IMR-90 (cell line): ENCODE measurements at regions not wholly inside any gene's neighbourhood (a gene's known extent, or its start where the extent isn't known, plus 50 kb on each side); places are given as distances from the start of the nearest gene placed in this dataset.
A peak's percentile ranks its signal among the peaks of the same experiment; 100 is the strongest.

ENCODE experiments used
- ATAC-seq: fragments of 200-7000 bp; cut with Tn5 transposase; 2 replicates; pipeline ENCODE4 v1.9.1; 2020; ENCODE audit warnings: low read depth, mild to moderate bottlenecking, moderate library complexity
- BruUV-seq: library from RNA; stranded (reverse); fragments of 400-500 nt; replicated peaks from 2 replicates; lab custom pipeline; 2021; lab: Mats Ljungman, UMichigan
- CTCF ChIA-PET: fragments of 300-600 bp; formaldehyde crosslinking; extraction: SDS; loops from one replicate; lab custom pipeline; 2021; ENCODE audit warnings: antibody characterized with exemption; lab: Yijun Ruan, JAX
- POLR2A ChIA-PET: fragments of 300-600 bp; sonication (Branson Sonifier 250); formaldehyde crosslinking; loops from one replicate; lab custom pipeline; 2022; ENCODE audit warnings: antibody characterized with exemption; ENCODE audit not compliant: unreplicated experiment; lab: Charles Lee
- DNase-seq: peaks from one replicate; pipeline ENCODE4 v3.0.0; 2013
- H2AFZ ChIP-seq: replicated peaks from 2 replicates; pipeline ENCODE3; 2013; ENCODE audit warnings: low read length, mild to moderate bottlenecking; ENCODE audit not compliant: poor library complexity
- H2AK5ac ChIP-seq: 2 replicates; pipeline ENCODE4 v1.6.1; 2013; ENCODE audit warnings: low read depth, low read length, inconsistent platforms
- H2AK9ac ChIP-seq: replicated peaks from 2 replicates; pipeline ENCODE3; 2013; ENCODE audit warnings: mild to moderate bottlenecking, low read depth, low read length, moderate library complexity; ENCODE audit not compliant: poor library complexity
- H2BK120ac ChIP-seq: 2 replicates; pipeline ENCODE4 v1.6.1; 2013; ENCODE audit warnings: low read depth, low read length, inconsistent platforms
- H2BK15ac ChIP-seq: 3 replicates; pipeline ENCODE4 v1.6.1; 2013; ENCODE audit warnings: low read depth, low read length, inconsistent platforms
- H2BK20ac ChIP-seq: 2 replicates; pipeline ENCODE4 v1.6.1; 2013; ENCODE audit warnings: low read depth, mild to moderate bottlenecking, inconsistent platforms, low read length, moderate library complexity
- H2BK5ac ChIP-seq: 2 replicates; pipeline ENCODE4 v1.6.1; 2013; ENCODE audit warnings: mild to moderate bottlenecking, low read depth, low read length, inconsistent platforms; ENCODE audit not compliant: poor library complexity, severe bottlenecking
- H3K14ac ChIP-seq: replicated peaks from 2 replicates; pipeline ENCODE4 v1.6.1; 2013; ENCODE audit warnings: low read depth, low read length, inconsistent platforms
- H3K18ac ChIP-seq: 2 replicates; pipeline ENCODE4 v1.6.1; 2013; ENCODE audit warnings: low read depth, low read length, control low read depth
- H3K23ac ChIP-seq: 2 replicates; pipeline ENCODE4 v1.6.1; 2013; ENCODE audit warnings: low read depth, low read length, inconsistent platforms
- H3K27ac ChIP-seq: 2 replicates; pipeline ENCODE4 v1.5.1; 2013; ENCODE audit warnings: mild to moderate bottlenecking, control low read depth, low read length; ENCODE audit not compliant: insufficient read depth
- H3K27me3 ChIP-seq: 2 replicates; pipeline ENCODE4 v1.6.1; 2013; ENCODE audit warnings: low read length; ENCODE audit not compliant: control insufficient read depth, insufficient read depth
- H3K36me3 ChIP-seq: 2 replicates; pipeline ENCODE4 v1.6.1; 2013; ENCODE audit warnings: low read length, mixed read lengths; ENCODE audit not compliant: control insufficient read depth, insufficient read depth
- H3K4ac ChIP-seq: 2 replicates; pipeline ENCODE4 v1.6.1; 2013; ENCODE audit warnings: low read depth, low read length, inconsistent platforms
- H3K4me1 ChIP-seq: 2 replicates; pipeline ENCODE4 v1.6.1; 2013; ENCODE audit warnings: low read length, mixed read lengths; ENCODE audit not compliant: control insufficient read depth, insufficient read depth
- H3K4me2 ChIP-seq: 2 replicates; pipeline ENCODE4 v1.6.1; 2013; ENCODE audit warnings: low read depth, mild to moderate bottlenecking, control low read depth, low read length, moderate library complexity
- H3K4me3 ChIP-seq: 2 replicates; pipeline ENCODE4 v1.5.1; 2013; ENCODE audit warnings: low read depth, mild to moderate bottlenecking, control low read depth, low read length, moderate library complexity; ENCODE audit not compliant: insufficient read depth
- H3K56ac ChIP-seq: 2 replicates; pipeline ENCODE4 v1.6.1; 2013; ENCODE audit warnings: low read length, inconsistent platforms; ENCODE audit not compliant: insufficient read depth; ENCODE audit errors: extremely low read depth
- H3K79me1 ChIP-seq, 2 experiments: 2 replicates each; pipeline ENCODE4 v1.6.1; 2013; ENCODE audit warnings: low read length in 2 of 2, inconsistent platforms in 1 of 2, low read depth in 1 of 2
- H3K9ac ChIP-seq: 2 replicates; pipeline ENCODE4 v1.6.1; 2013; ENCODE audit warnings: low read depth, low read length, control low read depth
- H3K9me1 ChIP-seq: 2 replicates; pipeline ENCODE4 v1.6.1; 2013; ENCODE audit warnings: low read length, inconsistent platforms; ENCODE audit not compliant: insufficient read depth
- H3K9me3 ChIP-seq: 2 replicates; pipeline ENCODE4 v1.6.1; 2013; ENCODE audit warnings: low read length; ENCODE audit not compliant: control insufficient read depth, insufficient read depth
- H4K20me1 ChIP-seq: 2 replicates; pipeline ENCODE4 v1.6.1; 2013; ENCODE audit warnings: low read length, inconsistent platforms; ENCODE audit not compliant: insufficient read depth
- H4K5ac ChIP-seq: 2 replicates; pipeline ENCODE4 v1.6.1; 2013; ENCODE audit warnings: mild to moderate bottlenecking, low read depth, low read length, control low read depth
- H4K8ac ChIP-seq, 2 experiments: 2 replicates each; pipeline ENCODE4 v1.6.1; 2013; ENCODE audit warnings: low read depth in 2 of 2, low read length in 2 of 2, control low read depth in 1 of 2, inconsistent platforms in 1 of 2
- H4K91ac ChIP-seq: 2 replicates; pipeline ENCODE4 v1.6.1; 2013; ENCODE audit warnings: low read depth, low read length, inconsistent platforms; ENCODE audit not compliant: insufficient read depth
- CEBPB ChIP-seq: IDR thresholded peaks from 2 replicates; pipeline ENCODE4 v1.6.1; 2012; ENCODE audit warnings: low read depth, low read length, improper control_type of control experiment
- CHD1 ChIP-seq: IDR thresholded peaks from 2 replicates; pipeline ENCODE4 v1.6.1; 2012; ENCODE audit warnings: low read depth, low read length, improper control_type of control experiment
- ELK1 ChIP-seq: fragments of 150-350 bp; IDR thresholded peaks from 2 replicates; pipeline ENCODE4 v1.6.1; 2016; ENCODE audit warnings: low read depth, mild to moderate bottlenecking, low read length, moderate library complexity, borderline replicate concordance
- FOS ChIP-seq: fragments of 150-350 bp; IDR thresholded peaks from 2 replicates; pipeline ENCODE4 v1.6.1; 2016; ENCODE audit warnings: low read depth, low read length
- MXI1 ChIP-seq: IDR thresholded peaks from 2 replicates; pipeline ENCODE4 v1.6.1; 2012; ENCODE audit warnings: low read depth, mild to moderate bottlenecking, low read length, moderate library complexity, borderline replicate concordance
- RFX5 ChIP-seq: IDR thresholded peaks from 2 replicates; pipeline ENCODE4 v1.8.0; 2012; ENCODE audit warnings: low read depth, mild to moderate bottlenecking, low read length, moderate library complexity
- SMC3 ChIP-seq: fragments of 150-350 bp; IDR thresholded peaks from 2 replicates; pipeline ENCODE4 v1.6.1; 2016; ENCODE audit warnings: low read depth, mild to moderate bottlenecking, antibody characterized with exemption, low read length, moderate library complexity
- WGBS, 2 experiments: methylation state at CpG; one replicate each; pipeline versions ENCODE4 v1.1.5 to v1.1.7; 2013; ENCODE audit warnings: missing lambda C conversion rate in 2 of 2; ENCODE audit not compliant: insufficient read length in 1 of 2; ENCODE audit errors: extremely low coverage in 2 of 2; 5-methylcytosine and 5-hydroxymethylcytosine counted together
- dilution Hi-C: fragments of 300-500 bp; cut with HindIII; formaldehyde crosslinking; loops from one replicate; pipeline ENCODE4 v1.14.3; 2018; ENCODE audit warnings: low sequenced_read_pairs; ENCODE audit not compliant: unreplicated experiment
- in situ Hi-C: fragments of 300-500 bp; cut with MboI; formaldehyde crosslinking; loops from 3 replicates; pipeline ENCODE4 v1.14.3; 2019; ENCODE audit warnings: low sequenced_read_pairs, inconsistent platforms, mixed read lengths
- intact Hi-C: fragments of 100-400 bp; cut with micrococcal nuclease; formaldehyde crosslinking; loops from 2 replicates; pipeline ENCODE4 v1.10.0; 2022
- TF ChIP-seq, protein P1 (sequence below): fragments of 150-350 bp; IDR thresholded peaks from 2 replicates; pipeline ENCODE4 v1.6.1; 2017; ENCODE audit warnings: mild to moderate bottlenecking, antibody characterized with exemption, low read length, low read depth

- TF ChIP-seq CEBPB (no peak), CHD1 (no peak)
These were observed 388.2 kb downstream of the USP25 start (continued) for GRCh38 chr21:16117851-16118590.

GRCh38 chr21:16124378-16125138 is 394.8 kb downstream of the USP25 start:
- in situ Hi-C loops (no loop called here), dilution Hi-C loops (no loop called here), intact Hi-C loops (no loop called here)
- CTCF ChIA-PET, result interaction anchor here (1.1 kb wide), 2 partner anchors 14 to 22 kb away, joined by 3 read pairs; no protein-coding TSS in a partner anchor
- H2AFZ ChIP-seq, result no peak overlapping the region
- H4K91ac ChIP-seq, result no peak overlapping the region
- H2BK20ac ChIP-seq, result peak overlapping the region; percentile 32; the same call in 1 of the 2 replicates
- H4K5ac ChIP-seq, result peak overlapping the region; percentile 64; the same call in 1 of the 2 replicates
- H3K9me1 ChIP-seq, result no peaks in the 10 kb centered on the region
- no CpG with 5 or more reads among the region's 5 CpGs for WGBS, 2 experiments
- no peaks in the 10 kb centered on the region for H4K20me1 ChIP-seq
- H3K23ac ChIP-seq, result peak overlapping the region; percentile 78; the same call in 1 of the 2 replicates
- no peak overlapping the region for H2AK9ac ChIP-seq
- peak overlapping the region; percentile 53 for H3K4me2 ChIP-seq
- no peak overlapping the region for H3K4me3 ChIP-seq
- peak; percentile 89 for DNase-seq
- H3K4me1 ChIP-seq, result 0 out of 2 replicates have a peak, but pooled peaks cover 2% of the 10 kb centered on the region
- H3K27me3 ChIP-seq, result no peaks in the 10 kb centered on the region
- H3K79me1 ChIP-seq, result no peaks in the 10 kb centered on the region
- no peak overlapping the region for H2AK5ac ChIP-seq
- H3K4ac ChIP-seq, result peak overlapping the region; percentile 58
- no TSS peak for BruUV-seq
- H3K9ac ChIP-seq, result no peak overlapping the region
- peak overlapping the region; percentile 16 to 33; a peak in 3 of 4 replicates for H4K8ac ChIP-seq
- no peaks in the 10 kb centered on the region for H3K36me3 ChIP-seq
- H3K9me3 ChIP-seq, result no peaks in the 10 kb centered on the region
- H2BK5ac ChIP-seq, result peak overlapping the region; percentile 76
- no peak overlapping the region; the same call in 1 of the 2 replicates for H3K14ac ChIP-seq
- peak overlapping the region; percentile 88 for H3K18ac ChIP-seq
- POLR2A ChIA-PET, result no interaction called here
- peak overlapping the region; percentile 23; the same call in 1 of the 2 replicates for H3K27ac ChIP-seq
- H2BK15ac ChIP-seq, result no peak overlapping the region
- peak overlapping the region; percentile 68; the same call in 1 of the 2 replicates for H2BK120ac ChIP-seq
- H3K56ac ChIP-seq, result no peak overlapping the region
- TF ChIP-seq CHD1 (no peak), CEBPB (peak; percentile 95), SMC3 (no peak), ELK1 (no peak), RFX5 (no peak), MXI1 (no peak), FOS (peak; percentile 55; the same call in 1 of the 2 replicates)
- TF ChIP-seq, protein P1, sequence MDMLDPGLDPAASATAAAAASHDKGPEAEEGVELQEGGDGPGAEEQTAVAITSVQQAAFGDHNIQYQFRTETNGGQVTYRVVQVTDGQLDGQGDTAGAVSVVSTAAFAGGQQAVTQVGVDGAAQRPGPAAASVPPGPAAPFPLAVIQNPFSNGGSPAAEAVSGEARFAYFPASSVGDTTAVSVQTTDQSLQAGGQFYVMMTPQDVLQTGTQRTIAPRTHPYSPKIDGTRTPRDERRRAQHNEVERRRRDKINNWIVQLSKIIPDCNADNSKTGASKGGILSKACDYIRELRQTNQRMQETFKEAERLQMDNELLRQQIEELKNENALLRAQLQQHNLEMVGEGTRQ, result peak; percentile 37; the same call in 1 of the 2 replicates
- peak; percentile 90 for ATAC-seq
